ENCODE measurements at regions not wholly inside any gene's neighbourhood (a gene's known extent, or its start where the extent isn't known, plus 50 kb on each side); places are given as distances from the start of the nearest gene placed in this dataset.
"Not testable (repeated sequence)": the region's sequence is repeated elsewhere in the genome, so short reads cannot be mapped to it uniquely, and the experiment has no call there.

GRCh38 chr11:21727102-21727501, 465.8 kb upstream of the ANO5 start:
- H3K4me3 ChIP-seq (ENCODE audit: low read length) = no peak overlapping the region

DNA sequence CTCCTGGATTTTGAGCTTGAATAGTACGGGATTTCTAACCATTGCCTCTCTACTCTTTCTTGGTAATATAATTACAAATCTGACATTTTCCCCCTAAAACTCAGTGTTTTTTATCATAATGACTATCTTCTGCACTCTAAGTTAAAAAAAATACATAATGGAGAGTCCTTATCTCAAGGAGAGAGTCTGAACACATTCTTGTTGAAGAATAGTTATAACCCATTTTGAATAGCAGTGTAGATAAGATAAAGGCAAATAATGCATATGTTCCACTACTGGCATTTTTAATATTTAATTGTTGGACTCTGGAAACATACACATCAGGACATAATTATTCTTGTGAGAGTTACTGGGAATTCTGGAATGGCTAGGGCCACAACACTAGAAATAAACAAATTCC, 456.5 kb upstream of the ANO5 start:
- H3K27me3 ChIP-seq (ENCODE audit: low read length) = no peaks in the 10 kb centered on the region
- H3K4me1 ChIP-seq (ENCODE audit: low read length) = no peaks in the 10 kb centered on the region
- H2AFZ ChIP-seq (ENCODE audit: low read length) = no peak overlapping the region
- no peak for DNase-seq
- H3K79me2 ChIP-seq (ENCODE audit: low read length) = no peaks in the 10 kb centered on the region
- no peaks in the 10 kb centered on the region for H4K20me1 ChIP-seq (ENCODE audit: insufficient read depth, low read depth, low read length)
- no peak overlapping the region for H3K27ac ChIP-seq (ENCODE audit: low read length)
- no peaks in the 10 kb centered on the region for H3K36me3 ChIP-seq (ENCODE audit: insufficient read depth, low read length)
- H3K4me2 ChIP-seq (ENCODE audit: low read depth, low read length, poor library complexity, severe bottlenecking) = no peak overlapping the region
- H3K9me2 ChIP-seq (replicated peaks; ENCODE audit: insufficient read depth, low read length) = no peaks in the 10 kb centered on the region
- H3K9me3 ChIP-seq (ENCODE audit: low read length) = no peaks in the 10 kb centered on the region
- H3K9ac ChIP-seq (ENCODE audit: low read length) = no peak overlapping the region
- H3K4me3 ChIP-seq (ENCODE audit: low read length) = no peak overlapping the region

More at GRCh38 chr11:21727102-21727501, 465.8 kb upstream of the ANO5 start:
- Histone ChIP-seq H3K27me3 (ENCODE audit: low read length) (no peaks in the 10 kb centered on the region), H2AFZ (ENCODE audit: low read length) (no peak overlapping the region), H3K36me3 (ENCODE audit: insufficient read depth, low read length) (no peaks in the 10 kb centered on the region), H3K9me2 (replicated peaks; ENCODE audit: insufficient read depth, low read length) (no peaks in the 10 kb centered on the region), H3K9me3 (ENCODE audit: low read length) (peaks cover 13% of the 10 kb centered on the region), H4K20me1 (ENCODE audit: insufficient read depth, low read depth, low read length) (no peaks in the 10 kb centered on the region), H3K27ac (ENCODE audit: low read length) (no peak overlapping the region), H3K9ac (ENCODE audit: low read length) (no peak overlapping the region), H3K79me2 (ENCODE audit: low read length) (no peaks in the 10 kb centered on the region), H3K4me2 (ENCODE audit: low read depth, low read length, poor library complexity, severe bottlenecking) (no peak overlapping the region), H3K4me1 (ENCODE audit: low read length) (peaks cover 6% of the 10 kb centered on the region; the same call in 1 of the 2 replicates)
- no peak for DNase-seq

DNA sequence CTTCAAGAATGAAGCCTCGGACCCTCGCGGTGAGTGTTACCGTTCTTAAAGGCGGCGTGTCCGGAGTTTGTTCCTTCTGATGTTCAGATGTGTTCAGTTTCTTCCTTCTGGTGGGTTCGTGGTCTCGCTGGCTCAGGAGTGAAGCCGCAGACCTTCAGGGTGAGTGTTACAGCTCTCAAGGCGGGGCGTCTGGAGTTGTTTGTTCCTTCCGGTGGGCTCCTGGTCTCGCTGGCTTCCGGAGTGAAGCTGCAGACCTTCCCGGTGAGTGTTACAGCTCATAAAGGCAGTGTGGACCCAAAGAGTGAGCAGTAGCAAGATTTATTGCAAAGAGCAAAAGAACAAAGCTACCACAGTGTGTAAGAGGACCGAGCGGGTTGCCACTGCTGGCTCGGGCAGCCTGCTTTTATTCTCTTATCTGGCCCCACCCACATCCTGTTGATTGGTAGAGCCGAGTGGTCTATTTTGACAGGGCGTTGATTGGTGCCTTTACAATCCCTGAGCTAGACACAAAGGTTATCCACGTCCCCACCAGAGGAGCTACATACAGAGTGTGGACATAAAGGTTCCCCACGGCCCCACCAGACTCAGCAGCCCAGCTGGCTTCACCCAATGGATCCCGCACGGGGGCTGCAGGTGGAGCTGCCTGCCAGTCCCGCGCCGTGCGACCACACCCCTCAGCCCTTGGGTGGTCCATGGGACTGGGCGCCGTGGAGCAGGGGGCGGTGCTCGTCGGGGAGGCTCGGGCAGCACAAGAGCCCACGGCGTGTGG, 440.2 kb upstream of the ANO5 start:
- not testable (repeated sequence) for H2AFZ ChIP-seq (ENCODE audit: low read length); H3K4me3 ChIP-seq (ENCODE audit: low read length); H3K27me3 ChIP-seq (ENCODE audit: low read length); H4K20me1 ChIP-seq (ENCODE audit: insufficient read depth, low read depth, low read length); H3K9me3 ChIP-seq (ENCODE audit: low read length); H3K36me3 ChIP-seq (ENCODE audit: insufficient read depth, low read length); H3K9ac ChIP-seq (ENCODE audit: low read length); DNase-seq; H3K4me1 ChIP-seq (ENCODE audit: low read length); H3K27ac ChIP-seq (ENCODE audit: low read length); H3K4me2 ChIP-seq (ENCODE audit: low read depth, low read length, poor library complexity, severe bottlenecking); H3K9me2 ChIP-seq (replicated peaks; ENCODE audit: insufficient read depth, low read length); H3K79me2 ChIP-seq (ENCODE audit: low read length)

DNA sequence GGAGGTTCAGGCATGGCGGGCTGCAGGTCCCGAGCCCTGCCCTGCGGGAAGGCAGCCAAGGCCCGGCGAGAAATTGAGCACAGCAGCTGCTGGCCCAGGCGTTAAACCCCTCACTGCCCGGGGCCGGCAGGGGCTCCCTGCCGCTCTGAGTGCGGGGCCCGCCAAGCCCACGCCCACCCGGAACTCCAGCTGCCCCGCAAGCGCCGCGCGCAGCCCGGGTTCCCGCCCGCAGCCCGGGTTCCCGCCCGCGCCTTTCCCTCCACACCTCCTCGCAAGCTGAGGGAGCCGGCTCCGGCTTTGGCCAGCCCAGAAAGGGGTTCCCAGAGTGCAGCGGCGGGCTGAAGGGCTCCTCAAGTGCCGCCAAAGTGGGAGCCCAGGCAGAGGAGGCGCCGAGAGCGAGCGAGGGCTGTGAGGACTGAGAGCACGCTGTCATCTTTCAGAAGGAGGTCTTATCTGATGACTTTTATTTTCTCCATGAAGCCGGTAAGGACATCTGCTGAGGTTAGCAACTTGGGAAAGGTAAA, 439.6 kb upstream of the ANO5 start:
- H4K20me1 ChIP-seq (ENCODE audit: insufficient read depth, low read depth, low read length); H3K36me3 ChIP-seq (ENCODE audit: insufficient read depth, low read length); H3K4me1 ChIP-seq (ENCODE audit: low read length); H3K27me3 ChIP-seq (ENCODE audit: low read length); H3K4me2 ChIP-seq (ENCODE audit: low read depth, low read length, poor library complexity, severe bottlenecking); H3K9ac ChIP-seq (ENCODE audit: low read length); H3K9me3 ChIP-seq (ENCODE audit: low read length); H3K4me3 ChIP-seq (ENCODE audit: low read length); H3K27ac ChIP-seq (ENCODE audit: low read length); H2AFZ ChIP-seq (ENCODE audit: low read length); H3K9me2 ChIP-seq (replicated peaks; ENCODE audit: insufficient read depth, low read length); H3K79me2 ChIP-seq (ENCODE audit: low read length); DNase-seq: not testable (repeated sequence)

DNA sequence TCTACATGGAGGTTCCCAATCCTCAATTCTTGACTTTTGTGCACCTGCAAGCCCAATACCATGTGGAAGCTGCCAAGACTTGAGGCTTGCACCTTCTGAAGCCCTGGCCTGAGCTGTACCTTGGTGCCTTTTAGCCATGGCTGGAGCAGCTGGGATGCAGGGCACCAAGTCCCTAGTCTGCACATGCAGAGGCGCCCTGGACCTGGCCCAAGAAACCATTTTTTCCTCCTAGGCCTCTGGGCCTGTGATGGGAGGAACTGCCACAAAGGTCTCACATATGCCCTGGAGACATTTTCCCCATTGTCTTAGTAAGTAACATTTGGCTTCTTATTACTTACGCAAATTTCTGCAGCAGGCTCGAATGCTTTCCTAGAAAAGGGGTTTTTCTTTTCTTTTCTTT, 431.9 kb upstream of the ANO5 start:
- H2AFZ ChIP-seq (ENCODE audit: low read length) = no peak overlapping the region

DNA sequence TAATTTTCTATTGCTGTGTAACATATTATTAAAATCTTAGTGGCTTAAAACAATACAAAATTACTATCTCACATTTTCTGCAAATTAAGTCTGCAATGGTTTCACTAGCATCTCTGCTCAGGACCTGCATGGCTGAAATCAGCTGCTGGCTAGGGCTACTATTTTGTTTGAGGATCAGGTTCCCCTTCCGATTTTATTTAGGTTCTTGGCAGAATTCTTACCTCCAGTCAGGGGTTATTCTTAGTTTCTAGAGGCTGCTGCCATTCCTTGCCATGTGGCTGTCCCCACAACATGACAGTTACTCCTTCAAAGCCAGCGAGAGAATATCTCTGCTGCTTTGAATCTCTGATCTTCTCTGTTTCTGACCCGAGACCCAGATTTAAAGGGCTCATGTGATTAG, 424.5 kb upstream of the ANO5 start:
- Histone ChIP-seq H3K27me3 (ENCODE audit: low read length) (no peaks in the 10 kb centered on the region), H3K9me2 (replicated peaks; ENCODE audit: insufficient read depth, low read length) (no peaks in the 10 kb centered on the region), H3K4me3 (ENCODE audit: low read length) (no peak overlapping the region), H2AFZ (ENCODE audit: low read length) (peak overlapping the region; percentile 77; the same call in 1 of the 2 replicates), H4K20me1 (ENCODE audit: insufficient read depth, low read depth, low read length) (no peaks in the 10 kb centered on the region), H3K9ac (ENCODE audit: low read length) (no peak overlapping the region), H3K9me3 (ENCODE audit: low read length) (no peaks in the 10 kb centered on the region), H3K36me3 (ENCODE audit: insufficient read depth, low read length) (no peaks in the 10 kb centered on the region), H3K79me2 (ENCODE audit: low read length) (no peaks in the 10 kb centered on the region), H3K4me2 (ENCODE audit: low read depth, low read length, poor library complexity, severe bottlenecking) (peak overlapping the region; percentile 36), H3K4me1 (ENCODE audit: low read length) (peaks cover 24% of the 10 kb centered on the region), H3K27ac (ENCODE audit: low read length) (no peak overlapping the region)
- DNase-seq = peak; percentile 53

More for the DNA sequence above, 431.9 kb upstream of the ANO5 start:
- DNase-seq = no peak
- no peak overlapping the region for H3K4me3 ChIP-seq (ENCODE audit: low read length)
- H3K9ac ChIP-seq (ENCODE audit: low read length) = no peak overlapping the region
- no peak overlapping the region for H3K4me2 ChIP-seq (ENCODE audit: low read depth, low read length, poor library complexity, severe bottlenecking)
- H3K9me3 ChIP-seq (ENCODE audit: low read length) = peaks cover 7% of the 10 kb centered on the region
- no peaks in the 10 kb centered on the region for H3K79me2 ChIP-seq (ENCODE audit: low read length)
- no peaks in the 10 kb centered on the region for H3K36me3 ChIP-seq (ENCODE audit: insufficient read depth, low read length)
- no peaks in the 10 kb centered on the region for H4K20me1 ChIP-seq (ENCODE audit: insufficient read depth, low read depth, low read length)
- peaks cover 5% of the 10 kb centered on the region for H3K4me1 ChIP-seq (ENCODE audit: low read length)
- H3K27ac ChIP-seq (ENCODE audit: low read length) = no peak overlapping the region
- no peaks in the 10 kb centered on the region for H3K27me3 ChIP-seq (ENCODE audit: low read length)
- no peaks in the 10 kb centered on the region for H3K9me2 ChIP-seq (replicated peaks; ENCODE audit: insufficient read depth, low read length)

DNA sequence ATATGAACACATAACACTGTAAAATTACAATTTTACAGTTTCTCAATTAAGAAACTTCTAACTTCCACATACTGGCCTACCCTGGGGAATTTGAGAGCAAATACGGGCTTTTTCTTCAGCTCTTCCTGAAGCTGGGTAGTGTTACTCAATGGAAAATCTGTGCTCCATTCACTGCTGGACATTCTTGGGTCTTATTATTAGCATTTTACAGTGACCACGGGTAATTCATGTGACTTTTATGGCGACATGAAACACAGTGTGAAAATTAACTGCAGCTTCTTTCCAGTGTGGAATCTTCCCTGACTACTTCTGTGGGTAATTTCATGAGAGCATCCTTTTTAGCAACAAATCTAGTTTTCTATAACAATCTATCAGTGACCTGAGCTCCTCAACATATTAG, 423.7 kb upstream of the ANO5 start:
- Histone ChIP-seq H3K4me1 (ENCODE audit: low read length) (peaks cover 24% of the 10 kb centered on the region), H3K4me2 (ENCODE audit: low read depth, low read length, poor library complexity, severe bottlenecking) (peak overlapping the region; percentile 24), H3K9ac (ENCODE audit: low read length) (no peak overlapping the region), H3K36me3 (ENCODE audit: insufficient read depth, low read length) (no peaks in the 10 kb centered on the region), H3K27ac (ENCODE audit: low read length) (no peak overlapping the region), H2AFZ (ENCODE audit: low read length) (peak overlapping the region; percentile 78; the same call in 1 of the 2 replicates), H3K4me3 (ENCODE audit: low read length) (no peak overlapping the region), H3K9me3 (ENCODE audit: low read length) (no peaks in the 10 kb centered on the region), H3K79me2 (ENCODE audit: low read length) (no peaks in the 10 kb centered on the region), H3K9me2 (replicated peaks; ENCODE audit: insufficient read depth, low read length) (no peaks in the 10 kb centered on the region), H4K20me1 (ENCODE audit: insufficient read depth, low read depth, low read length) (no peaks in the 10 kb centered on the region), H3K27me3 (ENCODE audit: low read length) (no peaks in the 10 kb centered on the region)
- no peak for DNase-seq

GRCh38 chr11:21771097-21771496, 421.8 kb upstream of the ANO5 start:
- no peaks in the 10 kb centered on the region for H3K27me3 ChIP-seq (ENCODE audit: low read length)
- H3K9me3 ChIP-seq (ENCODE audit: low read length) = no peaks in the 10 kb centered on the region
- no peak overlapping the region for H3K27ac ChIP-seq (ENCODE audit: low read length)
- H3K4me2 ChIP-seq (ENCODE audit: low read depth, low read length, poor library complexity, severe bottlenecking) = no peak overlapping the region
- H3K9ac ChIP-seq (ENCODE audit: low read length) = no peak overlapping the region
- no peak for DNase-seq
- H3K4me3 ChIP-seq (ENCODE audit: low read length) = no peak overlapping the region
- no peaks in the 10 kb centered on the region for H4K20me1 ChIP-seq (ENCODE audit: insufficient read depth, low read depth, low read length)
- H3K4me1 ChIP-seq (ENCODE audit: low read length) = peaks cover 24% of the 10 kb centered on the region
- no peak overlapping the region for H2AFZ ChIP-seq (ENCODE audit: low read length)
- H3K36me3 ChIP-seq (ENCODE audit: insufficient read depth, low read length) = no peaks in the 10 kb centered on the region
- no peaks in the 10 kb centered on the region for H3K79me2 ChIP-seq (ENCODE audit: low read length)
- H3K9me2 ChIP-seq (replicated peaks; ENCODE audit: insufficient read depth, low read length) = no peaks in the 10 kb centered on the region

Data from Karpas-422 (cell line).